IMR-90 (cell line): ENCODE measurements at regions not wholly inside any gene's neighbourhood (a gene's known extent, or its start where the extent isn't known, plus 50 kb on each side); places are given as distances from the start of the nearest gene placed in this dataset.

Experiments used
- CEBPB ChIP-seq: IDR thresholded peaks from 2 replicates; pipeline ENCODE4 v1.6.1; 2012; ENCODE audit warnings: low read depth, low read length, improper control_type of control experiment
- CTCF ChIP-seq: conservative IDR thresholded peaks from 2 replicates; pipeline ENCODE4 v1.5.1; 2012; ENCODE audit warnings: mild to moderate bottlenecking, low read depth, low read length, improper control_type of control experiment
- FOS ChIP-seq: fragments of 150-350 bp; IDR thresholded peaks from 2 replicates; pipeline ENCODE4 v1.6.1; 2016; ENCODE audit warnings: low read depth, low read length
- POLR2A ChIP-seq: IDR thresholded peaks from 2 replicates; pipeline ENCODE4 v1.6.1; 2012; ENCODE audit warnings: mild to moderate bottlenecking, low read depth, low read length

- TF ChIP-seq CTCF, result no peak
- TF ChIP-seq FOS, result no peak
- TF ChIP-seq CEBPB, result no peak
- TF ChIP-seq POLR2A, result no peak
Observed at GRCh38 chr2:120445449-120446143, 99.7 kb downstream of the INHBB start.
